Mesothelial cell of epicardium (in vitro differentiated cells): ENCODE measurements at regions not wholly inside any gene's neighbourhood (a gene's known extent, or its start where the extent isn't known, plus 50 kb on each side); places are given as distances from the start of the nearest gene placed in this dataset.
"Not testable (repeated sequence)": the region's sequence is repeated elsewhere in the genome, so short reads cannot be mapped to it uniquely, and the experiment has no call there.

ENCODE experiments used
- DNase-seq, 2 experiments: peaks; one replicate each; pipeline ENCODE4 v3.0.0; 2021; ENCODE audit warnings: low spot score in 2 of 2; ENCODE audit not compliant: unreplicated experiment in 2 of 2
- H3K27ac Mint-ChIP-seq: 2 replicates; pipeline ENCODE4 v1.8.0; 2021; ENCODE audit warnings: mixed read lengths
- H3K27me3 Mint-ChIP-seq: 2 replicates; pipeline ENCODE4 v1.8.0; 2021; ENCODE audit warnings: low read depth, mixed read lengths
- H3K36me3 Mint-ChIP-seq: 2 replicates; pipeline ENCODE4 v1.8.0; 2021; ENCODE audit warnings: mixed read lengths
- H3K4me1 Mint-ChIP-seq: 2 replicates; pipeline ENCODE4 v1.8.0; 2021; ENCODE audit warnings: mixed read lengths
- H3K4me3 Mint-ChIP-seq: 2 replicates; pipeline ENCODE4 v1.8.0; 2021; ENCODE audit warnings: mild to moderate bottlenecking, moderate library complexity, mixed read lengths
- H3K9me3 Mint-ChIP-seq: 2 replicates; pipeline ENCODE4 v1.8.0; 2021; ENCODE audit warnings: mixed read lengths
- CTCF ChIP-seq: fragments of 200-600 bp; sonication (generic); IDR thresholded peaks from one replicate; pipeline ENCODE4 v1.5.0; 2021; ENCODE audit warnings: antibody characterized with exemption; ENCODE audit not compliant: unreplicated experiment

DNA sequence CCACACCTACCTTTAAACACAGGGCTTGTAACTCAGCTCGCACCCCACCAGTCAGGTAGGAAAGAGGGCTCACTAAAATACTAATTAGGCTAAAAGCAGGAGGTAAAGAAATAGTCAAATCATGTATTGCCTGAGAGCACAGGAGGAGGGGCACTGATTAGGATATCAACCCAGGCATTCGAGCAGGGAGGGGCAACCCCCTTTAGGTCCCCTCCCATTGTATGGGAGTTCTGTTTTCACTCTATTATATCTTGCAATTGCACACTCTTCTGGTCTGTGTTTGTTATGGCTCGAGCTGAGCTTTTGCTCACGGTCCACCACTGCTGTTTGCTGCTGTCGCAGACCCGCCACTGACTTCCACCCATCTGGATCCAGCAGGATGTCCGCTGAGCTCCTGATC is 657.2 kb downstream of the PRIM2 start:
- Mint-ChIP-seq H3K27ac (no peak overlapping the region), H3K4me1 (no peaks in the 10 kb centered on the region), H3K9me3 (peaks cover 28% of the 10 kb centered on the region), H3K27me3 (no peaks in the 10 kb centered on the region), H3K36me3 (no peaks in the 10 kb centered on the region), H3K4me3 (no peak overlapping the region)
- no peak for TF ChIP-seq CTCF
- DNase-seq = no peak

DNA sequence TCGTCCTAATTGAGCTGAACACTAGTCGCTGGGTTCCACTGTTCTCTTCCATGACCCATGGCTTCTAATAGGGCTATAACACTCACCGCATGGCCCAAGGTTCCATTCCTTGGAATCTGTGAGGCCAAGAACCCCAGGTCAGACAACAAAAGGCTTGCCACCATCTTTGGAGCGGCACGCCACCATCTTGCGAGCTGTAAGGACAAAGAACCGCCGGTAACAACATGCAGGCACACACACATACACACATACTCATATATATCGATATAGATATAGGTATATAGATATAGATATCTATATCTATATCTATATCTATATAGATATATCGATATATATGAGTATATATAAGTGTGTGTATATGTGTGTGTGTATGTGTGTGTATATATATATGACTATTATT is 657.7 kb downstream of the PRIM2 start:
- not testable (repeated sequence) for H3K4me3 Mint-ChIP-seq, DNase-seq, H3K36me3 Mint-ChIP-seq, H3K27ac Mint-ChIP-seq, H3K27me3 Mint-ChIP-seq, H3K4me1 Mint-ChIP-seq
- peaks cover 31% of the 10 kb centered on the region for H3K9me3 Mint-ChIP-seq

DNA sequence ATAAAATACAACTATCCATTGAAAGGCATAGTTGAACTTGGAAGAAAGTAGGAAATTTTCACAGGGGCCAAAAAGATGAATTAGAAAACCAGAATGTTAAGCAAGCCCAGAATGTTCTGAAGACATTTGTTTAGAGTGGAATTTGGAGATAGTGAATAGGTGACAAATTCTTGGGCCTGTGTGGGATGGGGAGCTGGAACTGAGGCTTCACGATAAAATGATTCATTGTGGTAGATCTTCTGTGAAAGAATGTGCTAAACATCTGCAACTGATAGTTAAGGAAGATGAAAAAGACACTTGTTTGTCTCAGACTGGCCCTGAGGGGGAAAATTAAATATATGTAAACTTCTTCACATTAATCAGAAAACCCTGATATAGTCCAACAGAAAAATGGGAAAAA is 658.9 kb downstream of the PRIM2 start:
- H3K4me1 Mint-ChIP-seq, DNase-seq, H3K36me3 Mint-ChIP-seq, H3K4me3 Mint-ChIP-seq, H3K27me3 Mint-ChIP-seq, H3K27ac Mint-ChIP-seq: not testable (repeated sequence)
- H3K9me3 Mint-ChIP-seq = peaks cover 35% of the 10 kb centered on the region

GRCh38 chr6:57983603-57984002 is 666.2 kb downstream of the PRIM2 start:
- not testable (repeated sequence) for H3K36me3 Mint-ChIP-seq, DNase-seq, H3K4me1 Mint-ChIP-seq, H3K4me3 Mint-ChIP-seq, H3K27me3 Mint-ChIP-seq, H3K27ac Mint-ChIP-seq
- peaks cover 56% of the 10 kb centered on the region for H3K9me3 Mint-ChIP-seq

- H3K36me3 Mint-ChIP-seq, H3K4me3 Mint-ChIP-seq, H3K4me1 Mint-ChIP-seq, DNase-seq, H3K27ac Mint-ChIP-seq, H3K27me3 Mint-ChIP-seq: not testable (repeated sequence)
- peaks cover 60% of the 10 kb centered on the region for H3K9me3 Mint-ChIP-seq
Measured at GRCh38 chr6:57984575-57984974, 667.1 kb downstream of the PRIM2 start.

DNA sequence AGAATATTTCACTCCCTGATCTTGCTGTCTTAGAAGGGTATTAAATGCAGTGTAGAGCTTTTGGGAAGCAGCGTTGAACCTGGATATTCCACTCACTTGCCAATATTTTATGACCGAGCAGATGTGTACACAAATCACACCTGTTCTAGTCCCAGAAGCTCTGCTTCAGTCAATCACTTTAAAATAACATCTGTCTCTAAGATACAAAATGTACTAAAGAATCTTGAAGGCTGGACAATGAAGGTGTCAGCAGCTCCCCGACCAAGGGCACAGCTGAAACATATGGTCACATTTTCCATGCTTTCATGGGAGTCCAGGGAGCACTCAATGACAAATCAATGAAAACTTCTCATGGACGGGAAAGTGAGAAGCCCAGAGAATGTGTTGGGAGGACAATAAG is 668.3 kb downstream of the PRIM2 start:
- not testable (repeated sequence) for H3K27me3 Mint-ChIP-seq, H3K4me1 Mint-ChIP-seq, DNase-seq, H3K4me3 Mint-ChIP-seq, H3K27ac Mint-ChIP-seq, H3K36me3 Mint-ChIP-seq
- H3K9me3 Mint-ChIP-seq = peaks cover 57% of the 10 kb centered on the region

DNA sequence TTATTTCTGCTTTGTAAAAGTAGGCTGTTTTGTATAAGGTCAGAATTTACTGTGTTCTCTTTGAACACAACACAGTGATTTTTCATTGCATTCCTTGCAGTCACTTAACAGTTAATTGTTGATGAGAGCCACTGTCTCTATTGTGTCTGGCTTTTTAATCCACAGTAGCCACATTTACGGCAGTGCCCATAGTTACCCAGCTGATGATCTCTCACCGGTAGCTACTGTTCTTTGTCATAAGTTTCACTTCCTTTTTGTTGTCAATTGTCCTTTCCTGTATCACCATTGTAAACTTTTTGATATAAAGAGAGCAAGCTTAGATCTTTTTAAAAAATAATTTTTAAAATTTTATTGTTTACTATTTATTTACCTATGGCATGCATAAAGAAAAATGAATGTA is 669.2 kb downstream of the PRIM2 start:
- DNase-seq, H3K27ac Mint-ChIP-seq, H3K4me3 Mint-ChIP-seq, H3K27me3 Mint-ChIP-seq, H3K4me1 Mint-ChIP-seq, H3K36me3 Mint-ChIP-seq: not testable (repeated sequence)
- peaks cover 61% of the 10 kb centered on the region for H3K9me3 Mint-ChIP-seq

DNA sequence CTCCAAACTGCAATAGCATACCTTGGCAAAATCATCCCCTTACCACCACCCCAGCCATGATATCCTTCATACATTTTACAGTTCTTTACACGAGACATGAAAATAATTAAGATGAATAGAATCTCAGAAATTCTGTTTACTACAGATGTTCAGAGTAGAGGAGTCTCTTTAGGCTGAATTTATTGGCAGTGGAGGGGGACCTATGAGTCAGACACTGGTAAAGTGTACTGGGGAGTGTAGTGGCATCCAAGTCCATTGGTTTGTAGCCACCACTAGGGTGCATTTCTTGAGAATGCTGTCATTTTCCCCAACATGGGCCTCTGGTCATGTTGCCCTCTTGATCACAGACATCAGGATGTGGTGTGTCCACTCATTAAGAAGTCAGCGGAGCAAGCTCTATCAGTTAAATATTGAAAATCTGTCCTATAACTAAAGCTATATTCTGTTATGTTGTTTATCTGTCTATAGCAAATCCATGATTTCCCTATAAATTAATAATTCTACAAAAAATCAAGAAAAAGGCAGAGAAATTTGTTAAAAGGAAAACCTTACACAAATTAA is 672.2 kb downstream of the PRIM2 start:
- H3K27ac Mint-ChIP-seq, H3K36me3 Mint-ChIP-seq, H3K4me1 Mint-ChIP-seq, DNase-seq, H3K27me3 Mint-ChIP-seq, H3K4me3 Mint-ChIP-seq: not testable (repeated sequence)
- H3K9me3 Mint-ChIP-seq = peaks cover 53% of the 10 kb centered on the region

GRCh38 chr6:57998858-57999619 is 681.6 kb downstream of the PRIM2 start:
- DNase-seq, H3K27me3 Mint-ChIP-seq, H3K36me3 Mint-ChIP-seq, H3K4me1 Mint-ChIP-seq, H3K4me3 Mint-ChIP-seq, H3K27ac Mint-ChIP-seq: not testable (repeated sequence)
- H3K9me3 Mint-ChIP-seq = peaks cover 60% of the 10 kb centered on the region

- H3K36me3 Mint-ChIP-seq, H3K4me3 Mint-ChIP-seq: not testable (repeated sequence)
- H3K9me3 Mint-ChIP-seq = peaks cover 59% of the 10 kb centered on the region
Measured at GRCh38 chr6:58000233-58000632, 682.8 kb downstream of the PRIM2 start.

DNA sequence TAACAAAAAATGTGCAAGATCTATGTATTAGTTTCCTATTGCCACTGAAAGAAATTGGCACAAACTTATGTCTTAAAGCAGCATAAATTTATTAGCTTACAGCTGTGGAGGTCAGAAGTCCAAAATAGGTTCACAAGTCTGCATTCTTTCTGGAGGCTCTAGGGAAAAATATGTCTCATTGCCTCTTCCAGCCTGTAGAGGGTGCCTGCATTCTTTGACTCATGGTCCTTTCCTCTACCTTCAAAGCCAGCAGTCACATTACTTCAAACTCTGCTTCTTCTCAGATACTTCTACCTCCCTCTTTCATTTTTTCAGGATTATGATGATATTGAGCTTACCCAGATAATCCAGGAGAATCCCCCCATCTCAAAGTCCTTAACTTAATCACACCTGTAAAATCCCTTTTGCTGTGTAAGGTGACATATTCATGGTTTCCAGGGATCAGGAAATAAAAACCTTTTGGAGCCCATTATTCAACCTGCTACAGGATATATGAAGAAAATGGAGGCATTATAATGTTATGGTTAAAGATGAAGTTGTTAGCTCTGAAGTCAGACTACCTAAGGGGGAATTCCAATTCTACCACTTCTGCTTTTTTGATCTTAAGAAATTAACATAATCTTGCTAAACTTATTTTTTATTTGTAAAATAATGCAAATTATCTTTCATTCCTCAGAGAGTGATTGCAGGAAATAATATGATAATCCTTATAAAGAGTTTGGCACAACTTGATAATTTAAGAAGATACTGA is 686.2 kb downstream of the PRIM2 start:
- not testable (repeated sequence) for H3K4me3 Mint-ChIP-seq, DNase-seq, H3K36me3 Mint-ChIP-seq, H3K27ac Mint-ChIP-seq, H3K27me3 Mint-ChIP-seq, H3K4me1 Mint-ChIP-seq
- peaks cover 54% of the 10 kb centered on the region for H3K9me3 Mint-ChIP-seq

More at GRCh38 chr6:58000233-58000632, 682.8 kb downstream of the PRIM2 start:
- not testable (repeated sequence) for H3K27ac Mint-ChIP-seq, H3K27me3 Mint-ChIP-seq, H3K4me1 Mint-ChIP-seq, DNase-seq

GRCh38 chr6:58007334-58008000 is 690.0 kb downstream of the PRIM2 start:
- not testable (repeated sequence) for H3K4me3 Mint-ChIP-seq, DNase-seq, H3K27me3 Mint-ChIP-seq, H3K36me3 Mint-ChIP-seq, H3K4me1 Mint-ChIP-seq, H3K27ac Mint-ChIP-seq
- peaks cover 60% of the 10 kb centered on the region for H3K9me3 Mint-ChIP-seq

DNA sequence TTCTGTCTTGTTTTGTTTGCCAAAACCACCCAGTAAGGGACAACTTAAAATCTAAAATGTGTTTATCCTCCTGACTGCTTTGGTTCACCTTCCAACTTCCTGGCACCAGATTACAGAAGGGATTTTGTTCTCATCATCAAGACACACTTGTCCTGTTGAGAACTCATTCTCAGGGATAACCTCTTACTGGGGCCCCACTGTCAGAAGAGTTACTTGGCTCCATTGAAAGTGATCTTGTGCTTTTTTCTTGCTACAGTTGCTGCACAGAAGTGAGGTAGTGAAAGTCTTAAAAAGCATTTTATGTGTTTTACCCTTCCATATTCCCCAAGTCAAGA is 690.5 kb downstream of the PRIM2 start:
- not testable (repeated sequence) for H3K27ac Mint-ChIP-seq, H3K36me3 Mint-ChIP-seq, H3K27me3 Mint-ChIP-seq, H3K4me3 Mint-ChIP-seq, DNase-seq, H3K4me1 Mint-ChIP-seq
- peaks cover 60% of the 10 kb centered on the region for H3K9me3 Mint-ChIP-seq
